ENCODE measurements at regions not wholly inside any gene's neighbourhood (a gene's known extent, or its start where the extent isn't known, plus 50 kb on each side); places are given as distances from the start of the nearest gene placed in this dataset.

- Histone ChIP-seq H3K9me3 (peaks cover 0 to 24% of the 10 kb centered on the region in 2 donors), H3K4me3 (no peak overlapping the region), H3K4me1 (no peaks in the 10 kb centered on the region), H3K27me3 (no peaks in the 10 kb centered on the region), H3K27ac (no peak overlapping the region), H3K36me3 (no peaks in the 10 kb centered on the region)
- ATAC-seq (peak; percentile 79), DNase-seq (peak in 2 of 4 donors; percentile 7 to 38)
- intact Hi-C loops (cut with DNase I) = no loop called here
- no peak for TF ChIP-seq CTCF (IDR thresholded peaks at IDR 0.05)
Observed at GRCh38 chr1:83583351-83584014, 415.4 kb downstream of the TTLL7 start.

GRCh38 chr1:83581747-83582146 is 417.2 kb downstream of the TTLL7 start:
- Histone ChIP-seq H3K4me3 (no peak overlapping the region), H3K9me3 (peaks cover 0 to 24% of the 10 kb centered on the region in 2 donors), H3K27ac (no peak overlapping the region), H3K27me3 (no peaks in the 10 kb centered on the region), H3K36me3 (no peaks in the 10 kb centered on the region), H3K4me1 (no peaks in the 10 kb centered on the region)
- no peak for TF ChIP-seq CTCF (IDR thresholded peaks at IDR 0.05)
- no peak for ATAC-seq
- peak in 1 of 4 donors; percentile 58 for DNase-seq
- intact Hi-C loops (cut with DNase I) = no loop called here

GRCh38 chr1:83574791-83575190 is 424.1 kb downstream of the TTLL7 start:
- no peak overlapping the region for H3K4me3 ChIP-seq
- H3K9me3 ChIP-seq = no peaks in the 10 kb centered on the region
- ATAC-seq (no peak), DNase-seq (peak in 2 of 4 donors; percentile 7 to 13)
- H3K36me3 ChIP-seq = no peaks in the 10 kb centered on the region
- no peaks in the 10 kb centered on the region for H3K4me1 ChIP-seq
- no peak overlapping the region for H3K27ac ChIP-seq
- H3K27me3 ChIP-seq = no peaks in the 10 kb centered on the region
- intact Hi-C loops (cut with DNase I) = no loop called here
- TF ChIP-seq CTCF (IDR thresholded peaks at IDR 0.05) = no peak

- intact Hi-C loops (cut with DNase I) = no loop called here
- Histone ChIP-seq H3K27ac (no peak overlapping the region), H3K4me3 (no peak overlapping the region), H3K9me3 (no peaks in the 10 kb centered on the region), H3K4me1 (no peaks in the 10 kb centered on the region), H3K27me3 (no peaks in the 10 kb centered on the region), H3K36me3 (no peaks in the 10 kb centered on the region)
- TF ChIP-seq CTCF (IDR thresholded peaks at IDR 0.05) = no peak
- no peak for ATAC-seq
- DNase-seq = no peak
Observed at GRCh38 chr1:83573776-83574175, 425.2 kb downstream of the TTLL7 start.

GRCh38 chr1:83571536-83571935 is 427.4 kb downstream of the TTLL7 start:
- no peaks in the 10 kb centered on the region for H3K36me3 ChIP-seq
- H3K27ac ChIP-seq = no peak overlapping the region
- H3K4me3 ChIP-seq = no peak overlapping the region
- H3K9me3 ChIP-seq = no peaks in the 10 kb centered on the region
- no peak for ATAC-seq
- H3K27me3 ChIP-seq = no peaks in the 10 kb centered on the region
- DNase-seq = no peak
- TF ChIP-seq CTCF (IDR thresholded peaks at IDR 0.05) = no peak
- no peaks in the 10 kb centered on the region for H3K4me1 ChIP-seq
- intact Hi-C loops (cut with DNase I) = no loop called here

Data from left lung (tissue), 4 donors.